GM19452 (cell line): ENCODE measurements at regions not wholly inside any gene's neighbourhood (a gene's known extent, or its start where the extent isn't known, plus 50 kb on each side); places are given as distances from the start of the nearest gene placed in this dataset.
"Not testable (repeated sequence)": the region's sequence is repeated elsewhere in the genome, so short reads cannot be mapped to it uniquely, and the experiment has no call there.

Source experiments
- ATAC-seq: cut with Tn5 transposase; IDR thresholded peaks from one replicate; pipeline ENCODE4 v1.9.1; 2021; ENCODE audit not compliant: unreplicated experiment

DNA sequence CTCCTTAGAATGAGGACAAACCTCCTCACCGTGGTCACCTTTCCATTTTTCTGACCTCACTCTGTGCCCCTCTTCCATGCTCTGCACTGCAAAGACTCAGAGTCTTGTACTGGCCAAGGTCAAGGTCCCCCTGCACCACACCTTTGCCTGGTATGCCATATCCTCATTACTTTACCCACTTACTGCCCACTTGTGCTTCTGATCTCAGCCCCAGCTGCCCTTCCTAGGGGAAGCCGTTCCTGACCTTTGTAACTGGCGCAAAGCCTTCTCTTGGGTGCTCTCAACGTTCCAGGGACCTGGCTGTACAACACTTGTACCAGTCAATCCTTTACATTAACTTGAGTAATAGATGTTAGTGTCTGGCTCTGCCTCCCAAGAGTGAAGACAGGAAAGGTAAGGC, 256.0 kb downstream of the SV2B start:
- no peak for ATAC-seq

DNA sequence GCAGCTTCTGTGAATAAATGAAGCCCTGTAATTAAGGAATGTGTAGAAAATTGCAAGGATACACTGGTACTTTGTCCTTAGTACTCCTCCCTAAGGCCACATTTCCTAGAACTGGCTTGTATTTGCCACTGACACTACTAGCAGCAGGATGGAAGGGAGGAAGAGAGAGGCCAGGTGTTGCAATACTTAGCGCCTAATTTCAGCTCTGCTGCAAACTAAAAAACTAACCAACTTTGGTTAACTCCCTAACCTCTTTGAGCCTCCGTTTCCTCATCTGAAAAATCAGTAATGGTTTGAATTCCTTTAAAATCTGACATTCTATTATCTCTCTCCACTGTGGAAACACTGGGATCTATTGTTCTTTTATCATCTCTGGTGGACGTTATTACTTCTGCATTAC, 257.0 kb downstream of the SV2B start:
- no peak for ATAC-seq

DNA sequence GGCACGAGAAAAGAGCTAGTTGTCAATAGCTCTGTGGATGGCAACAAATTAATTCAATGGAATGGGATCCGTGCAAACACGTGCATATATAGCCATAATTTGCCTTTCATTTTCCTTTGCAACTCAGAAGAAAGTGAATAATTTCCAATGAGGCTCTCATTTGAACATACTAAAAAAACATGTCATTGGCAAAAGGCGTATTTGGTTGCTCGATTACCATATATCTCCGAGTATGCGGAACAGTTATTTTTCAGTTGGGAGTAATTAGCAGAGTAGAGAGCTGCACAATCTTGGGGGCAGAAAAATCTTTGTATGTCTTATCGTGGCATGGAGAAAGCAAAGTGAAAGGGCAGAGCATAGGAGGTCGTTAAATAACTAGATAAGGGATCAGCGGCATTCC, 257.4 kb downstream of the SV2B start:
- no peak for ATAC-seq

DNA sequence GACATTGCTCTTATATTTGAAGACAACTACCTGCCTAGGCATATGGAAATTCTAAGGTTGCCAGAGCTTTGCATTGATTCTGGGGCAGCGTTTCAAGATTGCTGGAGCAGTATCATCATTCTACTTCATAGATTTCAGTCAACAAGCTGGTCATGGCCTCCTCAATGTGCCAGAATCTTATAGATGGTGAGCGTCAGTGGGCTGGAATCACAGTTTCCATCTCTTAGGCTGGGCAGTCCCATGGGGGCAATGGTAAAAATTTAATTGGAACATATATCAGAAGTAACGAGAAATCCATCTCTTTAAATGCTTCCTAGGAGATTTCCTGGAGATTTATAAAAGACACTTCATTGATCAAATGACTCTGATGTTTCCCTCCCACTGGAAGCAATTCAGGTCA, 258.3 kb downstream of the SV2B start:
- no peak for ATAC-seq

DNA sequence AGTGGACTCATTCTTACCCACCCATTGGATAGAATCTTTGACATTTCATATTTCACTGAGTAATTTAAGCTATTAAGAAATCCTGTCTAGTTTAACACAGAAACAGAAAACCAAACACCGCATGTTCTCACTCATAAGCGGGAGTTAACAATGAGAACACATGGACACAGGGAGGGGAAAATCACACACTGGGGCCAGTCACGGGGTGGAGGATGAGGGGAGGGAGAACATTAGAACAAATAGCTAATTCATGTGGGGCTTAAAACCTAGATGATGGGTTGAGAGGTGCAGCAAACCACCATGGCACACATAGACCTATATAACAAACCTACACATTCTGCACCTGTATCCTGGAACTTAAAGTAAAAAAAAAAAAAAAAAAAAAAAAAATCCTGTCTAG, 261.6 kb downstream of the SV2B start:
- not testable (repeated sequence) for ATAC-seq

DNA sequence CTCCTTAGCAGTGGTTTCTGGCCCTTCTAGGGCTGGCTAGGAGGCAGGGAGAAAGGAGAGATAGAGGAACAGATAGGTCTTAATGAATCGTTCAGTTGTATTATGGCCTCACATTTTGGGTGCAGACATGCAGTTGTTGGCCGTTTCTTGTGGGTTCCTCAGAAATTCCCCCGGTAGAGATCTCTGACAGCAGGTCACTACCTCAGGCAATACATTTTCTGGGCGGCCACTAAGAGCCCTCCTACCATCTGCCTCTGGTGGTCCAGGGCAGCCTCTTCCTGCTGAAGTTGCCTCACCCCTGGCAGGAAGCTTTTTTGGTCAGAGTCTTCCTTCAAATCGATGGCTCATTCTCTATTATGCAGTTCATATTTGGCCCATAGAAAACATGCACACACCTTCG, 266.1 kb downstream of the SV2B start:
- ATAC-seq = no peak

DNA sequence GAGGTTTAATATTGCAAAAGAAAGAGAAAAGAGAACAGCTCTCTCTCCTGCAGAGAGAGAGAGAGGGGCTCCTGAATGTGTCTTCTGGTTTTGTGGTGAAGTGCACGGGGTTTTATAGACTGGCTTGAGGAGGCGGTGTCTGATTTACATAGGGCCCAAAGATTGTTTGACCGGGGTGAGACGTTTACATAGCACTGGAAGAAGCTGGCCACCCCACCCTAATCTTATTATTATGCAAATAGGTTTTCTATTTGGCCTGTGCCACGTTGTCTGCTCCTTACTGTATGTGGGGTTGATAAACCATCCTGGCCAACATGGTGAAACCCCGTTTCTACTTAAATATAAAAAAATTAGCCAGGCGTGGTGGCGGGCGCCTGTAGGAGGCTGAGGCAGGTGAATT, 268.6 kb downstream of the SV2B start:
- ATAC-seq = no peak

DNA sequence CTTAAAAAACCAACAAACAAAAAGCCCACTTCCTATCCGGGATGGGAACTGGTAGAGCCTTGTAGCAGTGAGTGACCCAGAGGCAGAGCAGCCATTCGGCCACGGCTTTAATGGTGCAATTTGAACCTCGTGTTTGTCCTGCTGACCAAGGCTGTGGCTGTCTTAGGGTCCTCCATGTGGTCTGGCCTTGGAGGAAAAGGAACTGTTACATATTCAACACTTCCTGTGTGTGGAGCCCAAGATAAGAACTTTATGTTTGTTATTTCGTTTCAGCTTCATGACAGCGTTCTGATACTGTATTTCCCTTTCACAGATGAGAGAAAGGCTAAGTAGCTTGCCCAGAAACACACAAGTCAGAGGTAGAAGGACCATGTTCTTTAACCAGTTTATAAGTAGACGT, 269.8 kb downstream of the SV2B start:
- ATAC-seq = no peak

DNA sequence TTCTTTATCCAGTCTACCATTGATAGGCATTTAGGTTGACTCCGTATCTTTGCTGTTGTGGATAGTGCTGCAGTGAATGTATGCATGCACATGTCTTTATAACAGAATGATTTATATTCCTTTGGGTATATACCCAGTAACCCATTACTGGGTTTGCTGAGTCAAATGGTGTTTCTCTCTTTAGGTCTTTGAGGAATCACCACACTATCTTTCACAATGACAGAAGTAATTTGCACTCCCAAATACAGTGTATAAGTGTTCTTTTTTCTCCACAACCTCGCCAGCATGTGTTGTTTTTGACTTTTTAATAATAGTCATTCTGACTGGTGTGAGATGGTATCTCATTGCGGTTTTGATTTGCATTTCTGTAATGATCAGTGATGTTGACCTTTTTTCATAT, 271.3 kb downstream of the SV2B start:
- ATAC-seq = not testable (repeated sequence)

DNA sequence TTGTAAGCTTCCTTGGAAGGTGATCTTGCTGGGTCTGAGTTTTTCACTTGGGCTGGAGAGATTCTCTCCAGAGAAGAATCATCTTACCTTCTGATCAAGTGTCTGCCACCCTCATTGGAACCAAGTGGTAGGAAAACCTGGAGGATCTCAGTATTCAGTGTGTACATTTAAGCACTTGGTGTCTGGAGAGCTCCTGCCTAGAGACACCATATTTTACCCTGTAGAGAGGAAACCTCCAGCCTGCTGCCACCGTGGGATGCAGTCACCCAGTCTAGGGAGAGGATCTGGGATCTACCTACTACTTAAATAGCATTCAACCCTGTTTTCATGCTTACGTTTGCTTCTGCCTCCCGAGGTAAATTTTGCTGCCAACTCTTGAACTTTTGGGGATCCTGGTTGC, 274.3 kb downstream of the SV2B start:
- ATAC-seq = no peak

DNA sequence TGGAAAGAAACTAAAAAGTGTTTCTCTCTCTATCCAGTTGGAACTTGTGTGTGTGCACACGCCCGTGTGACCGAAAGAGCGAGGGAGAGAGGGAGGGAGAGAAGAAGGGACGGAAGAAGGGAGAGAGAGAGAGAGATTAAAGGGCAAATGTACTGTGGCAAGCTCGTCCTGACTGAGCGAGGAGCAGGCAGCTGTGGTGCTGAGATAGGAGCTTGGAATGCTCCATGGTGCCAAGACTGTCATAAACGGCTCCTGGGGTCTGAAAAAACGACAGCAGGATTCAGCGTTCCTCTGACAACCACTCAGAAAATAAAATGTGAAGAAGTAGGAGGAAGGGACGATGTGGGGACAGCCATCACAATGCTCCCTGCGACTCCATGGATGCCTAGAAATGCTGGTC, 276.0 kb downstream of the SV2B start:
- no peak for ATAC-seq

DNA sequence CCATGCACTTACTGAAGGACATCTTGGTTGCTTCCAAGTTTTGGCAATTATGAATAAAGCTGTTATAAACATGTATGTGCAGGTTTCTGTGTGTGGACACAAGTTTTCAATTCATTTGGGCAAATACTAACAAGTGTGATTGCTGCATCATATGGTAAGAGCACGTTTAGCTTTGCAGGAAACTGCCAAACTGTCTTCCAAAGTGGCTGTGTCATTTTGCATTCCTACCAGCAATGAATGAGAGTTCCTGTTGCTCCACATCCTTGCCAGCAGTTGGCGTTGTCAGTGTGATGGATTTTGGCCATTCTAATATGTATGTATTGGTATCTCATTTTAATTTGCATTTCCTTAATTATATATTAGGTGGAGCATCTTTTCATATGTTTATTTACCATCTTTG, 280.1 kb downstream of the SV2B start:
- ATAC-seq = no peak

DNA sequence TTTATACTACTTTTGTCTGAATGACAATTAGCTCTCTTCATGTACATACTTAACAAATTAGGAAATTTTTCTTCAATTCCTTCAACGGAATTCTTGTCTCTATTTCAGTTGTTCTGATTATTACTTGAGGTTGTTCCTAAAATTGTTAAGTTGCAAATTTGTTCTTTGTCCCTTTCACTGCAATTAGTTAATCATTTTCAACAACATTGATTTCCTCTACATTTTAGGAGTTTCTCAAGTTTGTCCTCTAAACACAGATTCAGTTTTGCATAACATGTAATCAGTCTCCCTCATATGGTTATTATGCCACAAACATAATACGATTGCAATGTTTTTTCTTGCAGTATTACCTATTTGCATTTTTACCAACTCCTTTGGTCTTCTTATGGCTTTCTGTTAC, 283.5 kb downstream of the SV2B start:
- no peak for ATAC-seq

DNA sequence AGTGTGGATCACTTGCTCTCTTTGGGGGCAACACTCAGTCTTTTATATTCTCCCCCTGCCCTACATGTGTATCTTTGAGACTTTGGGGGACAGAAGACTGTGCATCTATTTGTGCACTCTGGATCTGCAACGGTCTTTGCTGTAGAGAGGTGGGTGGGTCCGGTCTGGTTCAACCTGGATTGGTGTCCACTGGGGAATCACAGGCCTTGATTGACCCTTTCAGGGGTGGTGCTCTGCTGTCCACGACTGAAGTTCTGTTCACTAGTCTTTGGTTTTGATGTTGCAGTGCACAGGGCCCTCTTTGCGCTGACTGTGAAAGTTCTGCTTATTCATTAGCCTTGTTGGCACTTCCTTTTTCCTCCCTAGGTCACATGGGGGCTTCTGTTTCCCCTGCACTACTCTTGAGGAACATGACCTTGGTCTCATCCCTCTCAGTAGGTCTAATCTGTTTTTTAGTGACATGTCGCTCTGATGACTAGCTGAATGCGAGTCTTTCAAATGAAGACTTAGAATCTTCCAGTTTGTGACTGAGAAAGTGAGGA, 284.2 kb downstream of the SV2B start:
- no peak for ATAC-seq

DNA sequence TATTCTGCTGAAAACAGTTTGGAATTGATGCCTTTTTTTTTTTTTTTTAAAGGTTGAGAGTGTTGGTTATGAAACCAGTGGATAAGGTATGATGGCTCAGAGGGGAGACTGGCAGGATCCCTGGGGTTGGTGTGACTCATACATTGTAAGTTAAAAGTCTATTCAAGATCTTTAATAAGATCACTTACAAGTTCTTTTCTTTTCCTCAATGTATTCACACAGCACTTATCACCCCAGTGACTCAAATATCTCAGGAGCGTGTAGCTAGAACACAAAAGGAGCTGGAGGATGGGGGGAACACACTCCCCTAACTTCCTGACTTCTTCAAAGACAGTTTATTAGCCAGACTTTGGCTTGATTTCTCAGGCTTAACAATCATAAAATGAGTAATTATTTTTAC, 285.3 kb downstream of the SV2B start:
- ATAC-seq = no peak

DNA sequence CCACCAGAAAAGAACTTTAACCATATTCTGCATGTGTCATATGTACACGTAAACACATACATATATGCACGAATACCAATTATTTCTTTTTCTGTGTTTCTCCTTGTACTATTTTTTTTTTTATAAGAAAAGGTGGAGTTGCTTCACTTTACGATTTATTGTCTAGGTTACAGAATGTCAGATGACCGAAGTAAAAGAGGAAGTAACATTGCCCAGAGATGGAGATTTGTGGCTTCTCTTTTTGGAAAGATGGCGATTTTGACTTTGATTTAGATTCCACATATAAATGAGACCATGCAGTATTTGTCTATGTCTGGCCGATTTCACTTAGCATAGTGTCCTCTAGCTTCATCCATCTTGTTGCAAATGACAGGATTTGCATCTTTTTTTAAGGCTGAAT, 293.1 kb downstream of the SV2B start:
- ATAC-seq = no peak

DNA sequence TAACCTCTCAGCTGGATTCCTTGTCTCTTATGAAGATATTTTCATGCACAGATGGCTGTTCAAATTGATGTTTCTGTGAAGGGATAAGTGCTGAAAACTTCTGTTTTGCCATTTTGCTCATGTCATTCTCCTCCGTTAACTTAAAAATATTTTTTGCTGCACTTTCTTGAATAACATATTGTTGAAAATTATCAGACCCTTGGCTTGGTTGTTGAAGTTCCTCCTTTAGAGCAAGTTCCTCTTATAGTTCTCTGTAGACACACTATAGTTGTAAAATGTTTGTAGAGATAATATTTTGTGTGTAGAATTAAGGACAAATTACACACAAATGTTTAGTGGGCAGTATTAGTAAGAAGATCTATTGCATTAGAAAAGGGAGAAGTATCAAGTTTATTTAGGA, 300.4 kb downstream of the SV2B start:
- no peak for ATAC-seq

DNA sequence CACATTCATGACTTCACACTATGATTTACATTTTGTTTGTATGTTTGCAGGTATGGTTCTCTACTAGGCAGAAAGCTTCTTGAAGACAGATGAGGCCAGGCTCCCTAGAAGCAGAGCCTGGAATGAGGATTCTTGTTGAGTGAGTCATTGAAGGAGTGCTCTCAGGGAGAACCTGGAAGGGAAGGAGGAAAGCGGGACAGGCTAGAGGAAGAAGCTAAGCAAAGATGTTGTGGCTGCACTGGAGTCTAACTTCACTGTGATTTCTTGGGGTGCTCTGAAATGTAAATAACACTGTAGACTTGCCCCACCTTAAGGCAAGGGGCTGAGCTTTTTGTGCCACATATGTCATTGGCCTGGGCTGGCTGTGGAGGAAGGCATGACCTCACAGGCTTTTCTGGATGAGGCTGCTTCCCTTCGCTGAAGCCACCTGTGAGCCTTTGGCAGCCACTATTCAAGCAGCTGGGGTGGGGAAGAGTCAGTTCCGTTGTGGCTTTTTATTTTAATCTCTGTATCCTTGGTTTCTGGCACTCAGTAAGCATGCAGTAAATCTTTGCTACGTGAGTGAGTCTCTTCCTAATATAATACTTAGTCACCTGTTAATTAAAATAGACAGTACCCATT, 307.3 kb downstream of the SV2B start:
- ATAC-seq = no peak

DNA sequence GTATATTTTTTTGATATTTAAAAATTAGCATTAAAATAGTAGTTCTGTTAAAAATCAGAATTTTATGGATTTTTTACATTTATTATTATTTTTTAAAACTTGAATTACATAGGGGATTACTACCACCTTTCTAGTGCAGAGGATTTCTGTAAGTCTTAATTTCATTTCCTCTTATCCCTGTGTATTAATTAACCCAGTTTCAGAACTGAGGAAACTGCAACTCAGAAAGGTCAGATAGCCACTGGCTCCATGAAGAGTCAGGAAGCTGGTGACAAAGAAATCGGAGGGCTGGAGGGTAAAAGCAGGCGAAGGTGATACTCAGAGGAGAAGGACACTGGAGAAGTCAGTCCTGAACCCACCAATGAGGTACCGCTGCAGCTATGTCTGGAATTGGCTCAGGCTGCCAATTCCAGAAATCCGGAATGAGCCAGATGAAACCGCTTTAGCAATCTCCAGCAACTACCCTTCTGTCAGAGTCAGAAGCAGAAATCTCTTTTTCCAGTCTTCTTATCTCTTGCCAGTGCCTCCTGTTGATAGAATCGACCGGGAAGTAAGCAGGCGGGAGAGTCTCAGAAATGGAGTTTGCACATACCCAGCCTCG, 308.5 kb downstream of the SV2B start:
- peak; percentile 48 for ATAC-seq

DNA sequence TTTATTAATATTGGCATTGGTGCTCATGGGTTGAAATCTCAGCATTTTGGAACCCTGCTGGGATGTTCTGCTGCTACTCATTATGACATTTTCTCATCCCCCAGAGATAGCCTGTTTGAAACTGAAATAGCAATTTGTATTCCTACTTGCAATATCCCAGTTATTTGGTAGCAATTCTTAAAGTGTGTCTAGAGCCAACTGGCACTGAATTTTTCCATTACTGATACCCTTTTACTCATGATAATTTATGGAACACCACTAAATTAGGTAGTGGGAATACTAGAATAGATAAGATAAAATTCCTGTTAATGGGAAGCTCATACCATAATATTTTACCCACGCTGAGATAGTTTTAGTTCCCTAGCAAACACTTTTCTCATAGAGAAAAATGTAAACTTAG, 309.3 kb downstream of the SV2B start:
- ATAC-seq = no peak

DNA sequence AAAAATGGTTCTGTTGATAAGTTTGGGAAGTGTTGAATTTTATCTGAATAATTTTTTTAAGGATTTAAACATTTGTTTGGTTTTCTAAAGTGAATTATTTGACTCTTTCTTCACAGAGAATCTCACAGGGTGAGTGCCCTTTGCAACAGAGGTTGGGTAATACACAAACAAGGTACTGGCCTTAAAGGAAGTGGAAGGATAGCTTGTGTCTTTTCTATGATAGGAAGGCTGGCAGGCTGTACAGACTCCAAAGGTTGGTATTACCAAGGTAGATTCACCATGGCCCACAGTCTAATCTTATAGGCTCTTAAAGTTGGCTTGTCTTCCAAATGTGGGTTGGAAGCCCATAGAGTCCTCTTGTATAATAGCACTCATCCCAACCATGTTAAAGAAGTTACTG, 311.5 kb downstream of the SV2B start:
- no peak for ATAC-seq

DNA sequence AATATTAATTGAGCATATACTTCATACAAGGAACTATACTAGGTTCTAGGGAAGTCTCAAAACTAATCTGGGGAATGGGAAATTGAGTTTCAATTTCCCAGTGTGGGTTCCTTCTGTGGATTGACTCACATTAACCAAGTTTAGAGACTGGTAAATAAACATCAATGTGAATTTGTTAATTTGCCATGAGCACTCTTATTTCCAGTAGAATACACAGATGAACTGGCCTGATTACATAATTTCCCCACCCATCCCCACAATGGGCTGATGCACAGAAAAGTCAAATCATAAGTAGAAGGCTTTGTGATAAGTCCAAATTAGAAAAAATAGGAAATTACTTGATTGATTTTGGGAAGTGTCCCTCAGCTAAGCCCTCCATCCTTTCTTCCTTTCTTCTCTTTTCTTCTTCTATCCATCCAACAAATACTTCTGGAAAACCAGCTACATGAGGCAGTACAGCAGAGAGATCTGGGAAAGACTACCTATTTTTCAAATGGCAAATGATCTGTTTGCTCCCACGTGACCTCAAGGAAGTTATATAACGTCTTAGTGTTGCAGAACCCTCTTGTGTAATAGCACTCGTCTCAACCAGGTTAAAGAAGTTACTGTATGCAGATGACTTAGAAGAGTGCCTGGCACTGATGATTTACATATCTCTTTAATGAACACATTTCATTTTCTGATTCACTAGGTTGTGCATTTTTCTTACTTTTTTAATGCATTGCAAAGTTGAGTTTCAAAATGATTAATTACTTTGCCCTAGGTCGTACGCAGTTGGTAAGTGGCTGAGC, 312.3 kb downstream of the SV2B start:
- no peak for ATAC-seq
